ENCODE measurements at regions not wholly inside any gene's neighbourhood (a gene's known extent, or its start where the extent isn't known, plus 50 kb on each side); places are given as distances from the start of the nearest gene placed in this dataset.

GRCh38 chr1:116855773-116856201, 53.9 kb upstream of the PTGFRN start (continued):
- TF ChIP-seq RCOR1 (IDR thresholded peaks at IDR 0.05; ENCODE audit: low read depth, low read length) (no peak), HES2 (IDR thresholded peaks at IDR 0.05) (no peak), EHMT2 (IDR thresholded peaks at IDR 0.05; ENCODE audit: low read depth) (no peak), BCL3 (IDR thresholded peaks at IDR 0.05) (no peak)

- Histone ChIP-seq H3K4me1 (peaks cover 35% of the 10 kb centered on the region), H3K9me3 (no peaks in the 10 kb centered on the region), H3K4me3 (no peak overlapping the region), H3K4me2 (no peak overlapping the region), H3K27ac (peak overlapping the region in 1 of 2 experiments; percentile 86; a peak in 3 of 6 replicates)
- ChIA-PET CTCF (interaction anchor here (0.6 to 1.7 kb wide), 3 partner anchors 25 to 119 kb away, joined by 3 to 4 read pairs (median 3); no protein-coding TSS in a partner anchor), POLR2A (no interaction called here)
- ATAC-seq: no peak
- TF ChIP-seq TFCP2L1 (CRISPR knock-in tag; IDR thresholded peaks at IDR 0.05): no peak
- no peak for TF ChIP-seq JUNB (IDR thresholded peaks at IDR 0.05)
- TF ChIP-seq RNF2 (IDR thresholded peaks at IDR 0.05; ENCODE audit: borderline replicate concordance, low read depth): no peak
- TF ChIP-seq HMGXB4 (CRISPR knock-in tag; IDR thresholded peaks at IDR 0.05; ENCODE audit: borderline replicate concordance): no peak
- no peak for TF ChIP-seq HEYL (CRISPR knock-in tag; IDR thresholded peaks at IDR 0.05)
- no peak for TF ChIP-seq CEBPB (IDR thresholded peaks at IDR 0.05)
- TF ChIP-seq CTCF (IDR thresholded peaks at IDR 0.05): no peak
- TF ChIP-seq ZNF302 (CRISPR knock-in tag; IDR thresholded peaks at IDR 0.05): no peak
- TF ChIP-seq NR3C1 (IDR thresholded peaks at IDR 0.05): no peak
- no peak for TF ChIP-seq PBX3 (IDR thresholded peaks at IDR 0.05)
- TF ChIP-seq MYC (IDR thresholded peaks at IDR 0.05; ENCODE audit: borderline replicate concordance, low read length): no peak
- no peak for TF ChIP-seq MAFK (IDR thresholded peaks at IDR 0.05; ENCODE audit: partially characterized antibody)
- no peak for TF ChIP-seq CBX2 (IDR thresholded peaks at IDR 0.05; ENCODE audit: borderline replicate concordance, low read depth)
- no peak for TF ChIP-seq FOSB (CRISPR knock-in tag; IDR thresholded peaks at IDR 0.05)
- TF ChIP-seq RARB (CRISPR knock-in tag; IDR thresholded peaks at IDR 0.05): no peak
- DNase-seq (ENCODE audit: low read depth in 1 of 2, low spot score in 1 of 2): no peak
- 100% methylated on average over 3 of the region's 3 CpGs for WGBS (ENCODE audit: missing lambda C conversion rate)
- FAIRE-seq: no peak
Measured at GRCh38 chr1:116856312-116856711, 53.4 kb upstream of the PTGFRN start.

- 94% methylated on average over 3 of the region's 3 CpGs for WGBS (ENCODE audit: missing lambda C conversion rate)
- Histone ChIP-seq H3K27ac (no peak overlapping the region), H3K9me3 (no peaks in the 10 kb centered on the region), H3K4me3 (no peak overlapping the region), H3K4me1 (peaks cover 35% of the 10 kb centered on the region), H3K4me2 (no peak overlapping the region)
- FAIRE-seq (no peak), DNase-seq (ENCODE audit: low read depth in 1 of 2, low spot score in 1 of 2) (no peak), ATAC-seq (no peak)
- ChIA-PET CTCF (interaction anchor here (1.7 kb wide), 1 partner anchor 119 kb away, joined by 3 read pairs; no protein-coding TSS in a partner anchor), POLR2A (no interaction called here)
- no peak for TF ChIP-seq FOSB (CRISPR knock-in tag; IDR thresholded peaks at IDR 0.05)
- no peak for TF ChIP-seq MAX (IDR thresholded peaks at IDR 0.05)
- no peak for TF ChIP-seq E2F6 (IDR thresholded peaks at IDR 0.05; ENCODE audit: borderline replicate concordance, low read depth)
- no peak for TF ChIP-seq SMC3 (IDR thresholded peaks at IDR 0.05)
- TF ChIP-seq HES2 (IDR thresholded peaks at IDR 0.05): no peak
- no peak for TF ChIP-seq TP53 (CRISPR knock-in tag; IDR thresholded peaks at IDR 0.05)
- TF ChIP-seq JUN (IDR thresholded peaks at IDR 0.05): no peak
- TF ChIP-seq RAD21 (conservative IDR thresholded peaks at IDR 0.05 in 1 of 2, IDR thresholded peaks at IDR 0.05 in 1 of 2): no peak
- no peak for TF ChIP-seq ZSCAN20 (CRISPR knock-in tag; IDR thresholded peaks at IDR 0.05)
- TF ChIP-seq RARB (CRISPR knock-in tag; IDR thresholded peaks at IDR 0.05): no peak
- no peak for TF ChIP-seq FOSL2 (IDR thresholded peaks at IDR 0.05)
- no peak for TF ChIP-seq FOSL2 (CRISPR knock-in tag; IDR thresholded peaks at IDR 0.05)
- TF ChIP-seq NR3C1 (IDR thresholded peaks at IDR 0.05): no peak
- TF ChIP-seq CHD4 (IDR thresholded peaks at IDR 0.05; ENCODE audit: borderline replicate concordance): no peak
- no peak for TF ChIP-seq MAFK (IDR thresholded peaks at IDR 0.05; ENCODE audit: partially characterized antibody)
- no peak for TF ChIP-seq CHD2 (IDR thresholded peaks at IDR 0.05; ENCODE audit: low read length, partially characterized antibody)
Measured at GRCh38 chr1:116857092-116857491, 52.6 kb upstream of the PTGFRN start.

Measured in A549 (cell line).